ENCODE measurements at regions not wholly inside any gene's neighbourhood (a gene's known extent, or its start where the extent isn't known, plus 50 kb on each side); places are given as distances from the start of the nearest gene placed in this dataset.

GRCh38 chr4:170259631-170260153 is 169.9 kb upstream of the AADAT start:
- DNase-seq (ENCODE audit: low read depth, low spot score): peak; percentile 86
- peak; percentile 89 for TF ChIP-seq CTCF (IDR thresholded peaks at IDR 0.05; ENCODE audit: low read depth, low read length)
- H3K4me3 ChIP-seq (ENCODE audit: low read depth, low read length): no peak overlapping the region
- in situ Hi-C loops (cut with HindIII; ENCODE audit: low sequenced_read_pairs): no loop called here

- no peak for DNase-seq (ENCODE audit: low read depth, low spot score)
These were observed 167.1 kb upstream of the AADAT start for GRCh38 chr4:170256807-170257206.

DNA sequence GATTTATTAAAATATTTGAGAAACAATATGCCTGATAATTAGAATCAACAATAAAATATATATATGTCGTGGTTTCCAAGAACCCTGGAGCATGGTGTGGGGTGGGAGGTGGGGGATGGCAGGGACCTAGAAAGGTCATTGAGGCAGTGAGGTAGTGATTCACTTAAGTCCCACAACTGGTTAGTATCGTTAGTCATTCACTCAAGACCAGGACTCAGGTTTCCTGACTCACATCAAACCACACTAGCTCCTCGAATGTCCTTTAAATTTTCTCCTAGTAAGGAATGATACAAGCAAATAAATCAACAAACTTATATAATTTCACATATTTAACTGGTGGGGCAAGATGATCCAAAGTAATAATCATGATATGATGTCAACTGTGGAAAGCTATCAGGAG is 158.8 kb upstream of the AADAT start:
- DNase-seq (ENCODE audit: low read depth, low spot score): peak; percentile 3
- in situ Hi-C loops (cut with HindIII; ENCODE audit: low sequenced_read_pairs): no loop called here
- TF ChIP-seq CTCF (IDR thresholded peaks at IDR 0.05; ENCODE audit: low read depth, low read length): no peak
- no peak overlapping the region for H3K4me3 ChIP-seq (ENCODE audit: low read depth, low read length)

More at GRCh38 chr4:170256807-170257206, 167.1 kb upstream of the AADAT start:
- no peak overlapping the region for H3K4me3 ChIP-seq (ENCODE audit: low read depth, low read length)
- TF ChIP-seq CTCF (IDR thresholded peaks at IDR 0.05; ENCODE audit: low read depth, low read length): no peak
- in situ Hi-C loops (cut with HindIII; ENCODE audit: low sequenced_read_pairs): no loop called here

DNA sequence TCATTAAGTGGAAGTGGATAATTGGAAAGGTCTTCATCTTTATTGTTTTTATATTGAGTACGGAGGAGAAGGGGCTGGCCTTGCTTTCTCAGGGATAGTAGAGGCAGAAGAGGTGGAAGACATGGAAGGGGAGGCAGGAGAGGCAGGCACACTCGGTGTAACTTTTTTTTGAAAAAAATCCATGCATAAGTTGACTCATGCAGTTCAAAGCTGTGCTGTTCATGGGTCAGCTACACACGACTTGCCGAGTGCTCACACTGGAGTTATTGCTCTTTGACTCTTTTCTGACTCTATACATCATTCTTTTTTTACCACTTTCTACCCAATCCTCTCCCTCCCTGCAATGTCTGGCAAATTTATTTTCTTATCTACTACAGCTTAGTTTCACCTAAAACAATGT is 158.3 kb upstream of the AADAT start:
- TF ChIP-seq CTCF (IDR thresholded peaks at IDR 0.05; ENCODE audit: low read depth, low read length): no peak
- no peak overlapping the region for H3K4me3 ChIP-seq (ENCODE audit: low read depth, low read length)
- no peak for DNase-seq (ENCODE audit: low read depth, low spot score)
- in situ Hi-C loops (cut with HindIII; ENCODE audit: low sequenced_read_pairs): no loop called here

DNA sequence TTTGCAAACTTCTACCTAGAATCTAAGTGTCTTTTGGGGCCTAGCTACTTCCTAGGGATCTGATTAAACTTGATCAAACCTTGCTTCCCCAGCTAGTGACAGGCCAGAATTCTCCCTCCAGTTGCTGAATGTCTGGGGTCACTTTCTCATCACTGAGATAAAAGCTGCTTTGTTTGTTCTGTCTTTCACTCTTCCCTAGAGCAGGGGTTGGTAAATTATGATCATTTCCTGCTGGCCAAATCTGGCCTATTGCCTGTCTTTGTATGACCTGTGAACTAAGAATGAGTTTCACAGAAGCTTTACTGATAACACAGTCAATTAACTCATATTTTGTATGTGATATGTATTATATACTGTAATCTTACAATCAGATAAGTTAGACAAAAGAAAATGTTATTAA is 157.8 kb upstream of the AADAT start:
- DNase-seq (ENCODE audit: low read depth, low spot score): no peak
- in situ Hi-C loops (cut with HindIII; ENCODE audit: low sequenced_read_pairs): no loop called here
- no peak for TF ChIP-seq CTCF (IDR thresholded peaks at IDR 0.05; ENCODE audit: low read depth, low read length)

GRCh38 chr4:170243662-170244288 is 154.0 kb upstream of the AADAT start:
- no peak for DNase-seq (ENCODE audit: low read depth, low spot score)
- in situ Hi-C loops (cut with HindIII; ENCODE audit: low sequenced_read_pairs): no loop called here
- no peak for TF ChIP-seq CTCF (IDR thresholded peaks at IDR 0.05; ENCODE audit: low read depth, low read length)
- H3K4me3 ChIP-seq (ENCODE audit: low read depth, low read length): no peak overlapping the region

More for the DNA sequence above, 157.8 kb upstream of the AADAT start:
- no peak overlapping the region for H3K4me3 ChIP-seq (ENCODE audit: low read depth, low read length)

All from astrocyte of the spinal cord (primary cell).